Liver (tissue), 8 donors: ENCODE measurements at regions not wholly inside any gene's neighbourhood (a gene's known extent, or its start where the extent isn't known, plus 50 kb on each side); places are given as distances from the start of the nearest gene placed in this dataset.

Source experiments
- DNase-seq: peaks from one replicate; pipeline ENCODE4 v3.0.0-alpha.2; 2017; ENCODE audit warnings: low spot score
- H3K27ac ChIP-seq, 2 donors: one replicate each; pipeline ENCODE4 v1.7.0; 2013; ENCODE audit warnings: inconsistent platforms in 2 of 2, low read length in 2 of 2, control low read depth in 1 of 2, low read depth in 1 of 2, mild to moderate bottlenecking in 1 of 2
- H3K27me3 ChIP-seq, 4 donors: one replicate each; pipeline versions ENCODE4 v1.6.1 to v1.7.0; 2013; ENCODE audit warnings: low read length in 3 of 4, inconsistent platforms in 1 of 4, mild to moderate bottlenecking in 1 of 4, moderate library complexity in 1 of 4; ENCODE audit not compliant: control insufficient read depth in 4 of 4, insufficient read depth in 4 of 4
- H3K36me3 ChIP-seq, 4 donors: one replicate each; pipeline versions ENCODE4 v1.6.1 to v1.7.0; 2013; ENCODE audit warnings: low read length in 3 of 4, mild to moderate bottlenecking in 3 of 4, low read depth in 1 of 4, moderate library complexity in 1 of 4; ENCODE audit not compliant: control insufficient read depth in 4 of 4, insufficient read depth in 3 of 4
- H3K4me1 ChIP-seq, 4 donors: one replicate each; pipeline versions ENCODE4 v1.6.1 to v1.7.0; 2013; ENCODE audit warnings: low read length in 3 of 4, mild to moderate bottlenecking in 3 of 4, moderate library complexity in 1 of 4; ENCODE audit not compliant: control insufficient read depth in 4 of 4, insufficient read depth in 4 of 4
- H3K4me3 ChIP-seq, 3 donors: one replicate each; pipeline versions ENCODE4 v1.6.1 to v1.7.0; 2013; ENCODE audit warnings: low read length in 3 of 3, control low read depth in 1 of 3, low read depth in 1 of 3, mild to moderate bottlenecking in 1 of 3
- H3K9ac ChIP-seq, 2 donors: one replicate each; pipeline ENCODE4 v1.7.0; 2013; ENCODE audit warnings: low read length in 2 of 2, mild to moderate bottlenecking in 2 of 2, moderate library complexity in 2 of 2, control low read depth in 1 of 2, low read depth in 1 of 2
- H3K9me3 ChIP-seq, 4 donors: one replicate each; pipeline versions ENCODE4 v1.6.1 to v1.7.0; 2013; ENCODE audit warnings: low read length in 3 of 4; ENCODE audit not compliant: control insufficient read depth in 4 of 4
- CTCF ChIP-seq: fragments of 150-350 bp; IDR thresholded peaks from 2 replicates; pipeline ENCODE4 v1.5.1; 2017; ENCODE audit warnings: improper control_type of control experiment, low read depth, low read length; ENCODE audit not compliant: missing input control
- EGR1 ChIP-seq, 2 donors: IDR thresholded peaks; 2 replicates each; pipeline ENCODE4 v1.6.1; 2016 to 2018; ENCODE audit warnings: antibody characterized with exemption in 2 of 2, low read depth in 2 of 2
- HNF4A ChIP-seq, 2 donors: conservative IDR thresholded peaks; 2 replicates each; pipeline ENCODE4 v1.6.1; 2016; ENCODE audit warnings: antibody characterized with exemption in 2 of 2, mild to moderate bottlenecking in 2 of 2
- NR2F2 ChIP-seq: IDR thresholded peaks from 2 replicates; pipeline ENCODE4 v1.6.1; 2016; ENCODE audit warnings: antibody characterized with exemption
- RAD21 ChIP-seq, 2 donors: IDR thresholded peaks; 2 replicates each; pipeline ENCODE4 v1.6.1; 2016; ENCODE audit warnings: antibody characterized with exemption in 2 of 2, mild to moderate bottlenecking in 2 of 2
- REST ChIP-seq: IDR thresholded peaks from 2 replicates; pipeline ENCODE4 v1.6.1; 2016; ENCODE audit warnings: antibody characterized with exemption, mild to moderate bottlenecking
- RXRA ChIP-seq, 2 donors: IDR thresholded peaks; 2 replicates each; pipeline ENCODE4 v1.6.1; 2017 to 2018; ENCODE audit warnings: antibody characterized with exemption in 2 of 2, mild to moderate bottlenecking in 1 of 2
- TAF1 ChIP-seq: conservative IDR thresholded peaks from 2 replicates; pipeline ENCODE4 v1.6.1; 2016; ENCODE audit warnings: antibody characterized with exemption, mild to moderate bottlenecking
- ZBTB33 ChIP-seq: IDR thresholded peaks from 2 replicates; pipeline ENCODE4 v1.6.1; 2016; ENCODE audit warnings: antibody characterized with exemption
- WGBS: extraction: QIAGEN DNeasy Blood & Tissue Kit; methylation state at CpG from one replicate; pipeline ENCODE4 v1.1.7; 2013; 5-methylcytosine and 5-hydroxymethylcytosine counted together
- donor health status: healthy.
- donor health status: healthy.
- donor health status: healthy.
- donor health status: healthy.
- donor health status: healthy.

- peaks cover 6 to 33% (median 19%) of the 10 kb centered on the region in 4 donors for H3K4me1 ChIP-seq
- H3K9ac ChIP-seq: no peak overlapping the region
- no peaks in the 10 kb centered on the region for H3K9me3 ChIP-seq
- WGBS: 95% methylated on average over 4 of the region's 4 CpGs
- no peaks in the 10 kb centered on the region for H3K36me3 ChIP-seq
- no peak for TF ChIP-seq HNF4A (conservative IDR thresholded peaks at IDR 0.05)
- TF ChIP-seq RXRA (IDR thresholded peaks at IDR 0.05): no peak
- no peak for TF ChIP-seq ZBTB33
- TF ChIP-seq NR2F2: no peak
- TF ChIP-seq REST: no peak
- no peak for TF ChIP-seq EGR1 (IDR thresholded peaks at IDR 0.05; ENCODE audit: low read depth in 2 of 2)
- TF ChIP-seq CTCF: no peak
- H3K4me3 ChIP-seq: no peak overlapping the region
- no peaks in the 10 kb centered on the region for H3K27me3 ChIP-seq
- no peak overlapping the region for H3K27ac ChIP-seq
- DNase-seq: no peak
Observed at GRCh38 chr12:46960681-46961080, 118.7 kb upstream of the PCED1B start.

GRCh38 chr12:46963191-46963590 is 116.2 kb upstream of the PCED1B start:
- 99% methylated on average over 1 of the region's 1 CpG for WGBS
- no peaks in the 10 kb centered on the region for H3K9me3 ChIP-seq
- H3K27ac ChIP-seq: no peak overlapping the region
- H3K27me3 ChIP-seq: no peaks in the 10 kb centered on the region
- H3K4me1 ChIP-seq: peaks cover 6 to 28% (median 19%) of the 10 kb centered on the region in 4 donors
- TF ChIP-seq EGR1 (IDR thresholded peaks at IDR 0.05; ENCODE audit: low read depth in 2 of 2) (no peak), CTCF (no peak), RXRA (IDR thresholded peaks at IDR 0.05) (no peak), RAD21 (IDR thresholded peaks at IDR 0.05) (no peak), TAF1 (no peak), HNF4A (conservative IDR thresholded peaks at IDR 0.05) (no peak)
- no peak overlapping the region for H3K9ac ChIP-seq
- H3K36me3 ChIP-seq: no peaks in the 10 kb centered on the region
- H3K4me3 ChIP-seq: no peak overlapping the region
- no peak for DNase-seq
